ENCODE measurements at regions not wholly inside any gene's neighbourhood (a gene's known extent, or its start where the extent isn't known, plus 50 kb on each side); places are given as distances from the start of the nearest gene placed in this dataset.

DNA sequence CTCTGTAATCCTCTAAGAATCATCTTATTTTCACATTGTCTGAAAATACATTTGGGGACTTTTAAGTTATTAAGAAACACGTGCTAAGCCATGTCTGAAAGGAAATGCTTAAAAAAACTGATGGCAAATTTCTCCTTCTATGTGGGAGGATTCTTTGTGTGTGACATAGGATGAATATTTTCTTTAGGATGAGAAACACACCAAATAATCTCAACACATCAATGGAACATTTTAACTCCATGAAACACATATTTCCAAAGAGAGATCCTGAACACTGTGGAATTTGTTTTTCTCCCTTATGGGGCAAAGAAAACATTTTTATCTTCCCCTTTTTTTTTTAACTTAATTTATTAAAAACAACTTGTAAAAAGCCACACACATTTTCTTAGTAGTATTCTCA lies 153.8 kb upstream of the ANKRD50 start:
- Histone ChIP-seq H3K4me1 (ENCODE audit: control insufficient read depth in 3 of 3, insufficient read depth in 2 of 3, low read depth in 1 of 3, low read length in 2 of 3) (no peaks in the 10 kb centered on the region), H3K27ac (ENCODE audit: low read depth in 1 of 3, low read length in 2 of 3) (no peak overlapping the region), H3K9me3 (ENCODE audit: control insufficient read depth in 2 of 2, insufficient read depth in 1 of 2, low read depth in 1 of 2, low read length in 1 of 2) (no peaks in the 10 kb centered on the region), H3K36me3 (ENCODE audit: control insufficient read depth in 3 of 3, insufficient read depth in 2 of 3, low read depth in 1 of 3, low read length in 3 of 3) (no peaks in the 10 kb centered on the region), H3K4me3 (ENCODE audit: low read depth in 1 of 3, low read length in 3 of 3) (no peak overlapping the region), H3K27me3 (ENCODE audit: control insufficient read depth in 3 of 3, insufficient read depth in 3 of 3, low read length in 3 of 3) (no peaks in the 10 kb centered on the region)
- WGBS, 3 donors = 33 to 60% (median 59%) methylated on average over 1 of the region's 1 CpG
- FAIRE-seq = no peak
- no peak for DNase-seq

DNA sequence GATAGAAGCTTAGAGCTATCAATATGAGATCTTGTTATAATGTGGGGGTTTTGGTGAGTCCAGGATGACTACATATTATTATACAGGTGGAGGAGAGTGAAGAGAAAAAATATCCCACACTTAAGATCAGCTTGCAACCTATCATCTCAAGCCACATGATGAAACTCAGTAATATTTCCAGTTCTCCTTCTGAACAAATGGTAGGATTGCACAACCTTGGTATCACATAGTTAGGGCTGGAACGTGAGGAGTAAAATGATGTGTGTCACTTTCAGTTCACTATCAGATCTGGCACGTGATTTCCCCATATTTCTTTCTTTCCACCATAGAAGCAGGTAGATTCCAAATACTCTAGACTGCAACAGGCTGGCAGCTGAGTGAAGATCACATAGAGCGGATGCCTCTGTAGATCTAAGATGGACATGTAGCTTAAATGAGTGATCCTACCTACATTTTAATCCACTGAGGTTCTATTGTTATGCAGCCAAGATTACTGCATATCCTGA lies 150.6 kb upstream of the ANKRD50 start:
- no peak for DNase-seq
- WGBS, 3 donors = 46 to 77% (median 47%) methylated on average over 3 of the region's 3 CpGs

DNA sequence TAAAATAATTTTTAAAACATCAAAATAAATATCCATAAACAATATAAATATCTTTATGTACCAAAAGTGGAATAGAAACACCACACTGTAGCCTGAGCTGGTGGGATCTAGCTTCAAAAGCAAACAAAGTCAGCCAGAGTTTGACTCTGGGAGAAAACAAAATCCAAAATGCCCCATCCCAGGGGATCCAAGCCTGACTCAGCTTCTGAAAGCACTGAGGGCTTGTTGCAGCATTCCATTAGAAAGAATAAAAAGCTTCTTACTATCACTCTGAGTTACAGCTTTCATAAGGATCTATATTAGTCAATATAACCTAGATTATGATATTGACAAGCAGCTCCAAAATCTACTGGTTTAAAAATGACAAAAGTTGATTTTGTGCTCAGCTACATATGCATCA lies 149.7 kb upstream of the ANKRD50 start:
- H3K36me3 ChIP-seq (ENCODE audit: control insufficient read depth in 3 of 3, insufficient read depth in 2 of 3, low read depth in 1 of 3, low read length in 3 of 3) = no peaks in the 10 kb centered on the region
- peaks cover 0 to 4% of the 10 kb centered on the region in 2 donors for H3K9me3 ChIP-seq (ENCODE audit: control insufficient read depth in 2 of 2, insufficient read depth in 1 of 2, low read depth in 1 of 2, low read length in 1 of 2)
- no peak for FAIRE-seq
- H3K4me1 ChIP-seq (ENCODE audit: control insufficient read depth in 3 of 3, insufficient read depth in 2 of 3, low read depth in 1 of 3, low read length in 2 of 3) = no peaks in the 10 kb centered on the region
- H3K27ac ChIP-seq (ENCODE audit: low read depth in 1 of 3, low read length in 2 of 3) = no peak overlapping the region
- DNase-seq = no peak
- no peaks in the 10 kb centered on the region for H3K27me3 ChIP-seq (ENCODE audit: control insufficient read depth in 3 of 3, insufficient read depth in 3 of 3, low read length in 3 of 3)
- H3K4me3 ChIP-seq (ENCODE audit: low read depth in 1 of 3, low read length in 3 of 3) = no peak overlapping the region

More for the DNA sequence above, 150.6 kb upstream of the ANKRD50 start:
- FAIRE-seq = no peak
- Histone ChIP-seq H3K27ac (ENCODE audit: low read depth in 1 of 3, low read length in 2 of 3) (no peak overlapping the region), H3K9me3 (ENCODE audit: control insufficient read depth in 2 of 2, insufficient read depth in 1 of 2, low read depth in 1 of 2, low read length in 1 of 2) (no peaks in the 10 kb centered on the region), H3K4me1 (ENCODE audit: control insufficient read depth in 3 of 3, insufficient read depth in 2 of 3, low read depth in 1 of 3, low read length in 2 of 3) (no peaks in the 10 kb centered on the region), H3K4me3 (ENCODE audit: low read depth in 1 of 3, low read length in 3 of 3) (no peak overlapping the region), H3K36me3 (ENCODE audit: control insufficient read depth in 3 of 3, insufficient read depth in 2 of 3, low read depth in 1 of 3, low read length in 3 of 3) (no peaks in the 10 kb centered on the region), H3K27me3 (ENCODE audit: control insufficient read depth in 3 of 3, insufficient read depth in 3 of 3, low read length in 3 of 3) (no peaks in the 10 kb centered on the region)

DNA sequence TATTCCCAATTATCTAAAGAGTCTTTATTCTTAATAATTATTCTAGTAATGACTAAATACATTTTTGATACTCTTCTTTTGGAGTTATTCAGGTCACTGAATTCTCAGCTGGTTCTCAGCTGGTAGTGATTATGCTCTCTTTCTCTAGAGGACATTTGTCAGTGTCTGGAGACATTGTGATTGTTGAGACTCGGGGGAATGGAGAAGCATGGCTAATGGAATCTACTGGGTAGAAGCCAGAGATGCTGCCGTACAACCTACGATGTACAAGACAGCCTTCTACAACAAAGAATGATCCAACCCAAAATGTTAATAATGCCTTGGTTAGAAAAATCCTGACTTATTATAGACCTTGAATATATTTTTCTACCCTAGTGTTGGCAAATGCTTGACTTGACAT lies 149.2 kb upstream of the ANKRD50 start:
- WGBS, 3 donors = 82 to 89% (median 88%) methylated on average over 3 of the region's 3 CpGs

DNA sequence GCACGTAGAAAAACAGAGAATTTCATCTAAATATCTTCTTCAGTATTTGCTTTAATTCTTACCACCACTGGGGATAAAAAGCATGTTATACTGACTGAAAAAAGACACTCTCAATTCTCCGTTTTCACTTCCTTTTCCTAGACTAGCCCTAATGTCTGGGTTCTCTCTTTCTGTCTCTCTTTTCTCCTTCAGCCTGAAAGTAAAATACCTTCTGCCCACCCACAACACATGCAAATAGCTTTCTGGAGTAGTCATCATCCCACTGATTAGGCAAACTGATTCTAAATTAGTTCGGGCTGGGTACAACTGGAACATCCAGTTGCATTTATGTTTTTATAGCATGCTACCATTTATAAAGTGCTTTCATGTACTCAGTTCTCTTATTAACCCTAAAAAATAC lies 142.4 kb upstream of the ANKRD50 start:
- H3K4me1 ChIP-seq (ENCODE audit: control insufficient read depth in 3 of 3, insufficient read depth in 2 of 3, low read depth in 1 of 3, low read length in 2 of 3) = no peaks in the 10 kb centered on the region
- FAIRE-seq (no peak), DNase-seq (no peak)
- 65 to 79% (median 75%) methylated on average over 3 of the region's 3 CpGs for WGBS, 3 donors
- no peak overlapping the region for H3K27ac ChIP-seq (ENCODE audit: low read depth in 1 of 3, low read length in 2 of 3)
- H3K36me3 ChIP-seq (ENCODE audit: control insufficient read depth in 3 of 3, insufficient read depth in 2 of 3, low read depth in 1 of 3, low read length in 3 of 3) = no peaks in the 10 kb centered on the region
- H3K9me3 ChIP-seq (ENCODE audit: control insufficient read depth in 2 of 2, insufficient read depth in 1 of 2, low read depth in 1 of 2, low read length in 1 of 2) = peaks cover 0 to 4% of the 10 kb centered on the region in 2 donors
- H3K27me3 ChIP-seq (ENCODE audit: control insufficient read depth in 3 of 3, insufficient read depth in 3 of 3, low read length in 3 of 3) = no peaks in the 10 kb centered on the region
- no peak overlapping the region for H3K4me3 ChIP-seq (ENCODE audit: low read depth in 1 of 3, low read length in 3 of 3)

More for the DNA sequence above, 149.2 kb upstream of the ANKRD50 start:
- no peak for DNase-seq
- no peak for FAIRE-seq
- Histone ChIP-seq H3K27me3 (ENCODE audit: control insufficient read depth in 3 of 3, insufficient read depth in 3 of 3, low read length in 3 of 3) (no peaks in the 10 kb centered on the region), H3K4me3 (ENCODE audit: low read depth in 1 of 3, low read length in 3 of 3) (no peak overlapping the region), H3K27ac (ENCODE audit: low read depth in 1 of 3, low read length in 2 of 3) (no peak overlapping the region), H3K4me1 (ENCODE audit: control insufficient read depth in 3 of 3, insufficient read depth in 2 of 3, low read depth in 1 of 3, low read length in 2 of 3) (no peaks in the 10 kb centered on the region), H3K9me3 (ENCODE audit: control insufficient read depth in 2 of 2, insufficient read depth in 1 of 2, low read depth in 1 of 2, low read length in 1 of 2) (peaks cover 0 to 4% of the 10 kb centered on the region in 2 donors), H3K36me3 (ENCODE audit: control insufficient read depth in 3 of 3, insufficient read depth in 2 of 3, low read depth in 1 of 3, low read length in 3 of 3) (no peaks in the 10 kb centered on the region)

DNA sequence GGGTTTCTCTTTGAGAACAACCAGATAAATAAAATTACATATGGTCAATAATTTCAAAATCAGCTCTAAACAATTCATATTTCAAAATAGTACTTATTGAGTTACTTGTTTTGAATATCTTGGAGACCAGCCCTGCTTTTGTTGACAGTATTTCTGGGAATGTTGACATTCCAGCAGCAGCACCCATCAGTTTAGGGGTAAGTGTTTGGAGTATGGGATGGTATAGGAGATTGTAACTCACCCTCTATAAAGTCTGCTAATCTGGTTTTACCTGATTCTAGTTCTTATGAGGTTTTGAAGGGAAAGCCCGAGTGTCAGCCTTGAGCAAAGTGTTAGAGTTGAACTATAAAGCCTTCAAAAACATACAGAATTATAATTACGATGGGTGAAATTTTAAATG lies 139.2 kb upstream of the ANKRD50 start:
- Histone ChIP-seq H3K36me3 (ENCODE audit: control insufficient read depth in 3 of 3, insufficient read depth in 2 of 3, low read depth in 1 of 3, low read length in 3 of 3) (no peaks in the 10 kb centered on the region), H3K9me3 (ENCODE audit: control insufficient read depth in 2 of 2, insufficient read depth in 1 of 2, low read depth in 1 of 2, low read length in 1 of 2) (no peaks in the 10 kb centered on the region), H3K4me3 (ENCODE audit: low read depth in 1 of 3, low read length in 3 of 3) (no peak overlapping the region), H3K27ac (ENCODE audit: low read depth in 1 of 3, low read length in 2 of 3) (no peak overlapping the region), H3K27me3 (ENCODE audit: control insufficient read depth in 3 of 3, insufficient read depth in 3 of 3, low read length in 3 of 3) (no peaks in the 10 kb centered on the region), H3K4me1 (ENCODE audit: control insufficient read depth in 3 of 3, insufficient read depth in 2 of 3, low read depth in 1 of 3, low read length in 2 of 3) (no peaks in the 10 kb centered on the region)
- DNase-seq = no peak
- no peak for FAIRE-seq
- 64 to 69% (median 68%) methylated on average over 2 of the region's 2 CpGs for WGBS, 3 donors

DNA sequence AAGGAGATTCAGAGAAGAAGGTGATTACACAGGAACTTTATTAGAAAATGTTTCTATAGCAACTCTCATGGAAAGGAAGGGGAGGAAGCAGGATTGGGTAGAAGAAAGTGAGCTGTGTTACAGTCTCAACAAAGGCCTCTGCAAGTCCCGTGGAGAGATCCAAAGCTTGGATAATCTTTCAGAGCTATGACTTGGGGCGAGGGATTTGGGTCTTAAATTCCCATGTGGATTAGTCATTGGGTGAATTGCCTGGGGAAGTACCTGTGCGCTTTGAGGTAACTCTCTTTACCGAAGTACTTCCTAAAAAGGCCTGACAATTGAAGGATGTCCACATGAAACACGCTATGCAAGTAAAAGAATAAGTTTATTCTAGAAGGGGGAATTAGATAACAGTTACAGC lies 133.8 kb upstream of the ANKRD50 start:
- WGBS, 3 donors = 65 to 73% (median 72%) methylated on average over 5 of the region's 5 CpGs
- H3K27ac ChIP-seq (ENCODE audit: low read depth in 1 of 3, low read length in 2 of 3) = no peak overlapping the region
- no peaks in the 10 kb centered on the region for H3K36me3 ChIP-seq (ENCODE audit: control insufficient read depth in 3 of 3, insufficient read depth in 2 of 3, low read depth in 1 of 3, low read length in 3 of 3)
- H3K9me3 ChIP-seq (ENCODE audit: control insufficient read depth in 2 of 2, insufficient read depth in 1 of 2, low read depth in 1 of 2, low read length in 1 of 2) = peaks cover 2 to 14% of the 10 kb centered on the region in 2 donors
- FAIRE-seq (no peak), DNase-seq (no peak)
- H3K4me1 ChIP-seq (ENCODE audit: control insufficient read depth in 3 of 3, insufficient read depth in 2 of 3, low read depth in 1 of 3, low read length in 2 of 3) = no peaks in the 10 kb centered on the region
- H3K4me3 ChIP-seq (ENCODE audit: low read depth in 1 of 3, low read length in 3 of 3) = no peak overlapping the region
- no peaks in the 10 kb centered on the region for H3K27me3 ChIP-seq (ENCODE audit: control insufficient read depth in 3 of 3, insufficient read depth in 3 of 3, low read length in 3 of 3)

DNA sequence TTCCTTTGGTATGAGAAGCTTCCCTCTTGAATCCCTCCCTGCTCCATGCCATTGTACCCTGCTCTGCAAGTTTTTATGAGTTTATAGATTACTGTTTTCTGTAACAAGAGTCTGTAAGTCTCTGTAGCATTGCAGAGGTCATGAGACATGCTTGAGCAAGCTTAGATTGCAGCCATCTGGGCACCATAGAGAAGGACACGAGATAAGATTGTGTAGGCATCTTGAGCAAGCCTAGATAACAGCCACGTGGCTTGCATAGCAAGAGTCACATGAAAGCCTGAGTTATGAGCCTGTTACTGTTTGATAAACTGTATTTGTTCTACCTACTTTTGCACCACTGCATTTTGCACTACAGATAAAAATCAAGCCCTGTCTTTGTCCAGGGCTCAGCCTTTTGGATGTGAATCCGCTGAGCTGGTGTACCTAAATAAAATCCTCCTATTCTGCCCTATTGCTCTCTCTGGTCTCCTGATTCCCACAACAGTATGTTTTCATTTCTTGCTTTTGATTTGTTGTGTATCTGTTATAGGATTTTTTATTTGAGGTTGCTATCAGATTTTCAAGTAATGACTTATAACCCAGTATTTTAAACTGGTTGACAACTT lies 127.4 kb upstream of the ANKRD50 start:
- FAIRE-seq (no peak), DNase-seq (no peak)
- Histone ChIP-seq H3K27me3 (ENCODE audit: control insufficient read depth in 3 of 3, insufficient read depth in 3 of 3, low read length in 3 of 3) (no peaks in the 10 kb centered on the region), H3K4me1 (ENCODE audit: control insufficient read depth in 3 of 3, insufficient read depth in 2 of 3, low read depth in 1 of 3, low read length in 2 of 3) (no peaks in the 10 kb centered on the region), H3K27ac (ENCODE audit: low read depth in 1 of 3, low read length in 2 of 3) (no peak overlapping the region), H3K9me3 (ENCODE audit: control insufficient read depth in 2 of 2, insufficient read depth in 1 of 2, low read depth in 1 of 2, low read length in 1 of 2) (peaks cover 2 to 21% of the 10 kb centered on the region in 2 donors), H3K4me3 (ENCODE audit: low read depth in 1 of 3, low read length in 3 of 3) (no peak overlapping the region), H3K36me3 (ENCODE audit: control insufficient read depth in 3 of 3, insufficient read depth in 2 of 3, low read depth in 1 of 3, low read length in 3 of 3) (no peaks in the 10 kb centered on the region)
- 39 to 72% (median 40%) methylated on average over 3 of the region's 3 CpGs for WGBS, 3 donors

All from small intestine (tissue), 7 donors.